Fibroblast of villous mesenchyme (primary cell): ENCODE measurements at regions not wholly inside any gene's neighbourhood (a gene's known extent, or its start where the extent isn't known, plus 50 kb on each side); places are given as distances from the start of the nearest gene placed in this dataset.
"Not testable (repeated sequence)": the region's sequence is repeated elsewhere in the genome, so short reads cannot be mapped to it uniquely, and the experiment has no call there.

ENCODE experiments used
- DNase-seq: peaks from one replicate; pipeline ENCODE4 v3.0.0-alpha.2; 2010; ENCODE audit warnings: low read depth
- H3K4me3 ChIP-seq: 2 replicates; pipeline ENCODE4 v1.5.1; 2011; ENCODE audit warnings: low read depth, mild to moderate bottlenecking, low read length
- CTCF ChIP-seq: IDR thresholded peaks from 2 replicates; pipeline ENCODE4 v1.5.1; 2012; ENCODE audit warnings: low read depth, mild to moderate bottlenecking, low read length; ENCODE audit not compliant: insufficient read depth

DNA sequence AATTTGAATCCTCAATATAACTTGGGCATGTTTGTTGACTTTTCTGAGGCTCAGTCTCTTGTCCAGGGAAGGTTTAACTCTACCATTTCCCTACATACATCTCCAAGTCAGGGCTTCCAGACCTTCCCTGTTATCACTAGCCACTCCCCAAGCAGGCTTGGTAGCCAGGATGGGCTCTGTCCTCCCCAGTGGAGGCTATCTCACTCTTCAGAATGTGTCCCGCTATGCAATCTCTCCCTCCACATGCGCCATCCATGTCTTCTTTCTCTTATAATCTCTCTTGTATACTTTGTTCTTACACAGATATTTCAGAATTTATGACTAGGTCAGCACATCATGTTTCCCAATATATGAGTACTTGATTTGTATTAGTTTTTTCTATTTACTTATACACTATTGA is 310.4 kb downstream of the HGF start:
- no peak for TF ChIP-seq CTCF
- no peak for DNase-seq

DNA sequence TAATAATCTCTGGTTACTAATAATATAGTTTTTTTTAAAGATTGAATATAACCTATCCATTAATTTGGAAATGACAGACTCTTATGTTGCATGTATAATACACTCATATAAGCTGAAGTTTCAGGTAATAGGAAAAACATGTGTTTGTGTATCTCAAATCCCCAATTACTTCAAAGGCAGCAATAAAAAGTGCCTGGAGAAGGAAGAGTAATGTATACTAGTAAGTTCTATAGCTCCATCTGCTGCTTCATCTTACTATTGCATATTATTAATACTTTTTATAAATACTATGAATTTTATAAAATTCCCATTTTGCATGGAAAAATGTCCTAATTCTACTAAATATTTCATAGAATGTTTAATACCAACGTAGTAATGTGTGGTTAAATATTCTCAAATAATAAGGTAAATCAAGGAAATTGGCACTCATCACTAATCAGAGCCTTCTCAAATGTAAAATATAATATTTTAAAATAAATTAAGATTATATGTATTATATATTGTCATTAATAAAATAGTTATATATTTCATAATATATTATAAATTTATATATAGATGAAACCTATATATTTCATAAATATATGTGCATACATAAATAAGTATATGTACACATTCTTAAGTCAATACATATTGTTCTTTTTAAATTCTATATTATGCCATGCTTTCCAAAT is 311.9 kb downstream of the HGF start:
- H3K4me3 ChIP-seq = no peak overlapping the region

More for the DNA sequence above, 310.4 kb downstream of the HGF start:
- H3K4me3 ChIP-seq = no peak overlapping the region

GRCh38 chr7:81453770-81454169 is 316.1 kb downstream of the HGF start:
- not testable (repeated sequence) for H3K4me3 ChIP-seq
- DNase-seq = peak; percentile 22

More for the DNA sequence above, 311.9 kb downstream of the HGF start:
- TF ChIP-seq CTCF = peak; percentile 47
- peak; percentile 59 for DNase-seq

- no peak for DNase-seq
- no peak overlapping the region for H3K4me3 ChIP-seq
- no peak for TF ChIP-seq CTCF
Observed at GRCh38 chr7:81449105-81449504, 320.7 kb downstream of the HGF start.

GRCh38 chr7:81447351-81447952 is 322.4 kb downstream of the HGF start:
- DNase-seq = peak; percentile 68
- peak; percentile 73 for TF ChIP-seq CTCF
- no peak overlapping the region for H3K4me3 ChIP-seq

GRCh38 chr7:81446212-81446611 is 323.6 kb downstream of the HGF start:
- no peak for DNase-seq
- no peak for TF ChIP-seq CTCF

GRCh38 chr7:81445462-81445861 is 324.4 kb downstream of the HGF start:
- DNase-seq = no peak
- no peak for TF ChIP-seq CTCF
- no peak overlapping the region for H3K4me3 ChIP-seq

More at GRCh38 chr7:81446212-81446611, 323.6 kb downstream of the HGF start:
- H3K4me3 ChIP-seq = no peak overlapping the region
